GM18868 (cell line): ENCODE measurements at regions not wholly inside any gene's neighbourhood (a gene's known extent, or its start where the extent isn't known, plus 50 kb on each side); places are given as distances from the start of the nearest gene placed in this dataset.

Experiments used
- ATAC-seq: cut with Tn5 transposase; IDR thresholded peaks from one replicate; pipeline ENCODE4 v1.9.1; 2021; ENCODE audit warnings: mild to moderate bottlenecking, moderate library complexity; ENCODE audit not compliant: unreplicated experiment

DNA sequence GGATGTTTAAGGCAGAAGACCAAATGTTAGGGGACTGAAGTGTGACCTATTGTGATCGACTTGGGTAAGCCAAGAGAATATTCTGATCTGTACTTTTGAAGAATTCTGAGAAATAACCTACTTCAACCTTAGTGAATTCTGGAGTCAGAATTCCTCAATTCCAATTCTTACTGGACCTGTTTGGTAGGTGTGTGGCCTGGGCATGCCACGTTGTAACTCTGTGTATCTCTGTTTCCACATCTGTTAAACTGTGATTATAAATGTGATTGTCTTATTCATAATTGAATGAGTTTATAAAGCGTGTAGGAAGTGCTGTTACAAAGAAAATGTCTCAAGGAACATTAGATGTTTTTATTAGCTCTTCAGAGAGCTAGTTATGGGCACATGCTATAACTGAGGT, 64.5 kb downstream of the TUSC1 start:
- no peak for ATAC-seq

- ATAC-seq: no peak
Measured at GRCh38 chr9:25603106-25603505, 75.1 kb downstream of the TUSC1 start.

- no peak for ATAC-seq
Measured at GRCh38 chr9:25602400-25603044, 75.7 kb downstream of the TUSC1 start.

DNA sequence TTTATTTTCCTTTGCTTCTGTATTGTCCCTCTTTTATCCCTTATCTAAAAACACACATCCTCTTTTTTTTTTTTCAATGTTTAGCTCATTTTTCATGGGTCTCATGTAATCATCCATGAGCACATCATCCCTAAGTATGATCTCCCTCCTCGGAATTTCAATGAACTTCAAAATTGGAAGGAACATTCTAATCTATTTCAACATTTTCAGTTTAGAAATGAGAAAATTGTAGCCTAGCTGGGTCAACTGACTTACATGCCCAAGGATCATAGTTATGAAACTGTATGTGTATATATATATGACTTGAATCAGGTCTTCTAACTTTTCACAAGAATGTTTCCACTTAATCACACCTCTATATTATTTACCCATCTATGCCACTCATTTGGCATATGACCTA, 77.7 kb downstream of the TUSC1 start:
- no peak for ATAC-seq

GRCh38 chr9:25584611-25585010, 93.6 kb downstream of the TUSC1 start:
- no peak for ATAC-seq

DNA sequence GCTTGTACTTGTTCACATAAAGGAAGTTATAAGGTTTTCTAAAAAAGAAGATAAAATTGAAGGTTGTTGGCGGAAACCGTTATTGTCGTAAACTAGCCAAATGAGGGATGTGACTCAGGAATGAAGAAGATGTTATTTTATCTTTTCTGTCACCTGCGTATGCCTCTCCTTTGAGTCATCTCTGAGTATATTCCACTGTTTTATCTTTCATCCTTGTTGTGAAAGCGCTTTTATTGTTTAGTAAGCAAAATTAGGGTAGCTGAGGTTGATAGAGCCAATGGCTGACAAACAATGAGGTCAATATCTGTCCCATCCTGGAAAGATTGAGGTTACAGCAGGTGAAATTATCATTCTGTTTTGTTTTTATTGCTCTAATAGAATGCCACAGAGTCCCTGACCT, 105.0 kb downstream of the TUSC1 start:
- no peak for ATAC-seq

DNA sequence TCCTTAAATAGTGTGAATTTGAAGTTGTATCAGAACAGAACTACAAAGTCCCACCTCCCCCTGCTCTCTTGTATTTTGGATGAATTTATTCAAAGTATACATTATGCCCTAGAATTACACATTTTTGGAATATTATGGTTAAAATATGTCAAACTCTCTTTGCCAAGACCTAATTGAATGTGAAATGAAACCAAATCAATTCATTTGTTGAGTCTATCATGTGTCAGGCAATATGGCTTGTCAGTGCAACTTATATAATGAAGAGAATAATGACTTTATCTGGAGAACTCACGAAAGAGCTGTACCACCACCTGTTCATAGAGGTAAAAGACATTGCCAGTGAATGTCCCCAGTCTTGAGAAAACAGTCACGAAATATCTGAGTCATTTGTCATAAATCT, 106.8 kb downstream of the TUSC1 start:
- no peak for ATAC-seq

DNA sequence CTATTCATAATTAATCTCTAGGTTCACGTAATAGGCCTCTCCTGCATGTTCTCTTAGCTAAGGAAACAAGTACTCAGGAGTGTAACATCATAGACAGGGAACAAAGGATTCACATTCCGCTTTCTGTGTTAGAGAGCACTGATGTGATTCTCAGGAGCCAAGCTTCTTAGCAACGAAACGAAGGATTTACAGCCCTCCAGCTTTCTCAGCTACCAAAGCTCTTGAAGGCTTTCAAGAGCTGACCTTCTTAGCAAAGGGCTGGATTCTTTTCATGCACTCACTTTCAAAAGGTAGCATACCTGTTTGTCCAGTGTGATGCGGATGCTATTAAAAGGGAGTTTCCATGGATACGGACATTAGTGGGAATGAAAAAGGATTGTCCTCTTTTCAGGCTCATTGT, 107.4 kb downstream of the TUSC1 start:
- no peak for ATAC-seq

DNA sequence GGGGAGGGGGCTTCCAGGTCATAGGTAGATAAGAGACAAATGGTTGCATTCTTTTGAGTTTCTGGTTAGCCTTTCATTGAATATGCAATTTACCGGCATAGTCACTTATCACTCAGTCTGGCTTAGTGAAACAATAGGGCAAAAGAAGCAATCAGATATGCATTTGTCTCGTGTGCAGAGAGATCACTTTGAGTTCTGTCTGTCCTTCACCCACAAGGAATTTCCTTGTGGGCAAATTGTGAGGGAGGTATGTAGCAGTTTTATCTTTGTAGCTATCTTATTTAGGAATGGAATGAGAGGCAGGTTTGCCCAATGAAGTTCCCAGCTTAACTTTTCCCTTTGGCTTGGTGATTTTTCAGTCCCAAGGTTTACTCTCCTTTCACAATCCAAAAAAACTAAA, 116.1 kb downstream of the TUSC1 start:
- ATAC-seq: no peak

- peak; percentile 79 for ATAC-seq
Measured at GRCh38 chr9:25557645-25558300, 120.5 kb downstream of the TUSC1 start.

- no peak for ATAC-seq
Measured at GRCh38 chr9:25556540-25556939, 121.7 kb downstream of the TUSC1 start.

DNA sequence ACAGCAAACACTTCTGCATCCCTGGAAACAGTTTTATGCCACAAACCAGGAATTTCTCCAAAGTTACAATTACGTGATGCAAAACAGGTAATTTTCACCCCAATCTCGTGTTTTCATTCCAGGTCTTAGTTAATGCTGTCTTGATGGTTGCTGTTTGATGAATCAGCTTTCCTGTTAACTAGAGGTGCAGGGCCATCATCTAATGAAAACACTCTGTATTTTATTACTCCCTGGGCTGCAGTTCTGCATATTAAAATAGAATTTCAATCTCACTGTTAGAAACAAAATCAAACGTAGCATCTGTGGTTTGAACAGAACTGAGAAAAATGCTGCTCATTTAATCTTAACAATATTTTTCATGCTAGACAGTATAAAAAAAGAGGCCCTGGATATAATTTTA, 129.4 kb downstream of the TUSC1 start:
- no peak for ATAC-seq

GRCh38 chr9:25543806-25544205, 134.4 kb downstream of the TUSC1 start:
- ATAC-seq: peak; percentile 39

- ATAC-seq: no peak
Measured at GRCh38 chr9:25542319-25542718, 135.9 kb downstream of the TUSC1 start.

- peak; percentile 71 for ATAC-seq
Measured at GRCh38 chr9:25537808-25538207, 140.4 kb downstream of the TUSC1 start.

- ATAC-seq: no peak
Measured at GRCh38 chr9:25519286-25519685, 159.0 kb downstream of the TUSC1 start.

DNA sequence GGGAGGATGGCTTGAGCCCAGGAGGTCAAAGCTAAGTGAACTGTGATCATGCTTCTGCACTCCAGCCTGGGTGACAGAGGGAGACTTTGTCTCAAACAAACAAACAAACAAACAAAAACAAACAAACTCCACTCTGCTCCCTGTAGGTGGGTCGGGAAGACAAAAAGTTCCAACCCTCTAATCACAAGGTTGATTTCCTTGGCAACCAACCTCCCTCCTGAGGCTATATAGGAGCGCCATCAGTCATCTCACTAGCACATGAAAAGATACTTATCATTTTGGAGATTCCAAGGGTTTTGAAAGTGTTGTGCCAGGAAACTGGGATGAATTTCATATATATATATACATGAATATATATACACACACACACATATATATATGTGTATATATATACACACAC, 160.5 kb downstream of the TUSC1 start:
- ATAC-seq: no peak

GRCh38 chr9:25513509-25514033, 164.7 kb downstream of the TUSC1 start:
- ATAC-seq: peak; percentile 76

GRCh38 chr9:25505644-25506043, 172.6 kb downstream of the TUSC1 start:
- ATAC-seq: no peak

DNA sequence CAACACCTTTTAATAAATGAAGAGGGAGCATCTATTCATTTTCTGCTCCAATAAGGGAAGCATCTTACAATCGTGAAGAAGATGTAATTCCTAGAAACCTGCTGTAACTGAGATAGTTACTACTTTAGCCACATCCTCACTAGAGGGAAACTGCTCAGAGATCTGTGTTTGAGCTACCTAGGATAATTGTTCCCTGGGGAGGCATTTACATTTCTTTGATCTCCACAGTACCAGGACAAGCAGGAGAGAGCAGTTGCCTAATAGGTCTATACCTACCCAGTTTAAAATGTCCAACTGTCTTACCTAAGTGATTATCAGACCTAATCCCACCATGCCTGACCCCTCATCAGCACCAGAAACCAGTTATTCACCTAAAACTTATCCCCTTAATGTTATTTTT, 196.9 kb downstream of the TUSC1 start:
- ATAC-seq: no peak

DNA sequence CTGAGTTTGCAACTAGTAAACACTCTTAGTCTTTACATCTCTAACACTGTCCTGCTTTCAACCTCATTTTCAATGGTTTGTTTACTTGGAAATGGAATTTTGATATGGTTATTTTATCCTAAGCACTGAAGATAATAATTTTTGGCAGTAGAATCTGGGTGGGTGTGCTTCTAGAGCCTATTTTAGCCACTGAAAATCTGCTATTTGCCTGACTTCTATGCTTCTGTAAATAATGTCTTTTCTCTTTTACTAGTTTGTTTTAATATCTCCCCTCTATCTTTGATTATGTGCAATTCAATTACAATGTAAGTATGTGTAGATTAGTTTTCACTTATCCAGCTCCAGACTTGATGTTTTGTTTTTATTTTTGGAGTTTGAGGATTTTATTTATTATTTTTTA, 197.5 kb downstream of the TUSC1 start:
- ATAC-seq: no peak

DNA sequence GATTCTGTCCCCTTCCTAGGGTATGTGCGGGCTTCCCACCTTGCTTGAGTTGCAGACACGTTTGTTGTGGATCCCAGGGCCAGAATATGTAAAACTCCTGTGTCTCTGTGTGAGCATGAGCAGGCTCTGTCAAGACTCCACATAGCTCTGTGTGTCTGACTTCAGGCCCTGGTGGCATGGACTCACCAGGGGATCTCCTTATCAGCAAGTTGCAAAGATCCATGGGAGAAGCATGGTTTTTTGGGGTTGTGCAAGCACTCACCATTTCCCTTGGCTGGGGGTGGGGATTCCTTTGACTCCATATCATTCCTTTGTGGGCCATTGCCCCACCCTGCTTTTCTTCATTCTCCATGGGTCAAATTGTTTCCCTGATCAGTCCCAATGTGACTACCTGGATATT, 205.6 kb downstream of the TUSC1 start:
- ATAC-seq: no peak
